B cell (primary cell): ENCODE measurements at regions not wholly inside any gene's neighbourhood (a gene's known extent, or its start where the extent isn't known, plus 50 kb on each side); places are given as distances from the start of the nearest gene placed in this dataset.

ENCODE experiments used
- ATAC-seq: fragments of 200-7000 bp; cut with Tn5 transposase; one replicate; pipeline ENCODE4 v1.10.0; 2021; ENCODE audit warnings: low read depth, mild to moderate bottlenecking, moderate number of reproducible peaks, moderate library complexity
- CTCF ChIA-PET: fragments of 350-600 bp; sonication (Branson Sonifier 250); formaldehyde crosslinking; loops from one replicate; lab custom pipeline; 2021; ENCODE audit warnings: antibody characterized with exemption, inconsistent platforms; lab: Charles Lee
- POLR2A ChIA-PET: fragments of 350-600 bp; sonication (Branson Sonifier 250); formaldehyde crosslinking; loops from one replicate; lab custom pipeline; 2021; ENCODE audit warnings: antibody characterized with exemption; lab: Charles Lee
- DNase-seq: peaks from one replicate; pipeline ENCODE4 v3.0.0; 2013
- H2AFZ ChIP-seq: 2 replicates; pipeline ENCODE4 v1.6.1; 2012; ENCODE audit warnings: mild to moderate bottlenecking, low read depth, low read length; ENCODE audit not compliant: insufficient read depth, poor library complexity, severe bottlenecking
- H3K27ac ChIP-seq, 2 donors: 1 replicate in 1 of 2; 2 replicates in 1 of 2; pipeline ENCODE4 v1.5.1; 2012 to 2013; ENCODE audit warnings: low read length in 2 of 2, mild to moderate bottlenecking in 2 of 2, moderate library complexity in 1 of 2
- H3K27me3 ChIP-seq, 4 experiments: fragments of 200-600 bp in 1 of 4; sonication (generic) in 1 of 4; replicated peaks in 1 of 4; 1 replicate in 2 of 4; 2 replicates in 2 of 4; pipeline versions ENCODE4 v1.6.1 to v1.7.0; 2013 to 2016; ENCODE audit warnings: low read length in 3 of 4, mild to moderate bottlenecking in 2 of 4, mixed read lengths in 1 of 4, moderate library complexity in 1 of 4; ENCODE audit not compliant: insufficient read depth in 4 of 4, control insufficient read depth in 3 of 4; ENCODE audit errors: control extremely low read depth in 1 of 4
- H3K36me3 ChIP-seq, 2 experiments: replicated peaks in 1 of 2; 1 replicate in 1 of 2; 2 replicates in 1 of 2; pipeline versions ENCODE4 v1.6.1 to v1.7.1; 2013; ENCODE audit warnings: low read length in 1 of 2; ENCODE audit not compliant: insufficient read depth in 2 of 2, control insufficient read depth in 1 of 2; ENCODE audit errors: control extremely low read depth in 1 of 2, extremely low read depth in 1 of 2
- H3K4me1 ChIP-seq, 2 donors: fragments of 200-600 bp in 1 of 2; sonication (generic) in 1 of 2; 1 replicate in 1 of 2; 2 replicates in 1 of 2; pipeline versions ENCODE4 v1.5.1 to v1.6.1; 2013 to 2017; ENCODE audit warnings: low read length in 2 of 2; ENCODE audit not compliant: control insufficient read depth in 2 of 2, insufficient read depth in 2 of 2
- H3K4me2 ChIP-seq: replicated peaks from 2 replicates; pipeline ENCODE3; 2012; ENCODE audit warnings: mild to moderate bottlenecking, low read depth, low read length; ENCODE audit not compliant: poor library complexity, severe bottlenecking
- H3K4me3 ChIP-seq, 5 experiments: fragments of 200-600 bp in 1 of 5; sonication (generic) in 1 of 5; 1 replicate in 3 of 5; 2 replicates in 2 of 5; pipeline versions ENCODE4 v1.5.1 to v1.7.0; 2011 to 2016; ENCODE audit warnings: low read length in 4 of 5, mild to moderate bottlenecking in 4 of 5, low read depth in 2 of 5, control low read depth in 1 of 5, moderate library complexity in 1 of 5; ENCODE audit not compliant: insufficient read depth in 1 of 5; ENCODE audit errors: control extremely low read depth in 1 of 5, extremely low read depth in 1 of 5
- H3K79me2 ChIP-seq: fragments of 200-600 bp; sonication (generic); one replicate; pipeline ENCODE4 v1.6.0; 2016; ENCODE audit warnings: low read length; ENCODE audit not compliant: control insufficient read depth, insufficient read depth
- H3K9ac ChIP-seq: fragments of 200-600 bp; sonication (generic); 2 replicates; pipeline ENCODE4 v1.6.1; 2017; ENCODE audit warnings: mild to moderate bottlenecking, low read length, moderate library complexity
- H3K9me3 ChIP-seq, 3 donors: one replicate each; pipeline versions ENCODE4 v1.6.1 to v1.7.1; 2013; ENCODE audit warnings: low read length in 2 of 3; ENCODE audit not compliant: control insufficient read depth in 2 of 3, insufficient read depth in 1 of 3; ENCODE audit errors: control extremely low read depth in 1 of 3
- H4K20me1 ChIP-seq: 2 replicates; pipeline ENCODE4 v1.6.0; 2012; ENCODE audit warnings: mild to moderate bottlenecking, low read length; ENCODE audit not compliant: insufficient read depth, control insufficient read depth, poor library complexity, severe bottlenecking
- H3K27ac Mint-ChIP-seq: one replicate; pipeline ENCODE4 v1.8.0; 2021; ENCODE audit warnings: mixed read lengths
- H3K27me3 Mint-ChIP-seq: one replicate; pipeline ENCODE4 v1.8.0; 2021; ENCODE audit warnings: mixed read lengths
- H3K4me1 Mint-ChIP-seq: one replicate; pipeline ENCODE4 v1.8.0; 2021; ENCODE audit warnings: mixed read lengths
- H3K4me3 Mint-ChIP-seq: one replicate; pipeline ENCODE4 v1.8.0; 2021; ENCODE audit warnings: mixed read lengths
- H3K9me3 Mint-ChIP-seq: one replicate; pipeline ENCODE4 v1.8.0; 2022; ENCODE audit warnings: mixed read lengths; ENCODE audit not compliant: insufficient read depth
- CTCF ChIP-seq: fragments of 200-600 bp; IDR thresholded peaks from one replicate; pipeline ENCODE4 v1.8.0; 2022; ENCODE audit warnings: antibody characterized with exemption, mild to moderate bottlenecking
- EZH2 ChIP-seq: IDR thresholded peaks from 2 replicates; pipeline ENCODE4 v1.6.1; 2012; ENCODE audit warnings: borderline replicate concordance, low read depth, mild to moderate bottlenecking, moderate library complexity, low read length; ENCODE audit not compliant: insufficient read depth, poor library complexity, severe bottlenecking
- WGBS: methylation state at CpG from one replicate; pipeline ENCODE4 v1.1.5; 2013; ENCODE audit warnings: missing lambda C conversion rate; ENCODE audit not compliant: insufficient coverage; 5-methylcytosine and 5-hydroxymethylcytosine counted together
- intact Hi-C: fragments of 100-400 bp; cut with micrococcal nuclease; formaldehyde crosslinking; loops from one replicate; pipeline ENCODE4 v1.10.0; 2022

GRCh38 chr13:42667638-42668037 is 93.7 kb downstream of the TNFSF11 start:
- no peaks in the 10 kb centered on the region for H3K4me1 ChIP-seq
- no peak for ATAC-seq
- DNase-seq = no peak
- intact Hi-C loops = no loop called here
- H3K36me3 ChIP-seq = no peaks in the 10 kb centered on the region
- H3K4me2 ChIP-seq = no peak overlapping the region
- no peaks in the 10 kb centered on the region for H3K9me3 ChIP-seq
- peaks cover 22% of the 10 kb centered on the region for H3K27me3 Mint-ChIP-seq
- H3K27ac Mint-ChIP-seq = no peak overlapping the region
- no peak overlapping the region for H3K27ac ChIP-seq
- H3K4me3 Mint-ChIP-seq = no peak overlapping the region
- no peak overlapping the region for H3K9ac ChIP-seq
- no peaks in the 10 kb centered on the region for H3K79me2 ChIP-seq
- H3K9me3 Mint-ChIP-seq = peaks cover 6% of the 10 kb centered on the region
- no peaks in the 10 kb centered on the region for H3K4me1 Mint-ChIP-seq
- peaks cover 0 to 4% (median 0%) of the 10 kb centered on the region in 4 experiments for H3K27me3 ChIP-seq
- no peak overlapping the region for H3K4me3 ChIP-seq
- POLR2A ChIA-PET = no interaction called here
- TF ChIP-seq CTCF (no peak), EZH2 (no peak)
- H4K20me1 ChIP-seq = no peaks in the 10 kb centered on the region
- H2AFZ ChIP-seq = no peak overlapping the region
- CTCF ChIA-PET = no interaction called here

- TF ChIP-seq EZH2 (no peak), CTCF (no peak)
- H3K27ac Mint-ChIP-seq = no peak overlapping the region
- intact Hi-C loops = no loop called here
These were observed 97.5 kb downstream of the TNFSF11 start for GRCh38 chr13:42671502-42671901.

More at GRCh38 chr13:42671502-42671901, 97.5 kb downstream of the TNFSF11 start:
- Histone ChIP-seq H3K4me1 (no peaks in the 10 kb centered on the region), H3K36me3 (no peaks in the 10 kb centered on the region), H3K4me2 (no peak overlapping the region), H3K27ac (no peak overlapping the region), H3K9me3 (no peaks in the 10 kb centered on the region), H3K27me3 (no peaks in the 10 kb centered on the region), H2AFZ (no peak overlapping the region), H3K9ac (no peak overlapping the region), H4K20me1 (no peaks in the 10 kb centered on the region), H3K4me3 (no peak overlapping the region), H3K79me2 (no peaks in the 10 kb centered on the region)
- ATAC-seq (no peak), DNase-seq (no peak)
- Mint-ChIP-seq H3K4me1 (no peaks in the 10 kb centered on the region), H3K27me3 (peaks cover 9% of the 10 kb centered on the region), H3K9me3 (peaks cover 2% of the 10 kb centered on the region), H3K4me3 (no peak overlapping the region)
- ChIA-PET CTCF (no interaction called here), POLR2A (no interaction called here)
- 86% methylated on average over 2 of the region's 7 CpGs for WGBS
